ENCODE measurements at regions not wholly inside any gene's neighbourhood (a gene's known extent, or its start where the extent isn't known, plus 50 kb on each side); places are given as distances from the start of the nearest gene placed in this dataset.
"Not testable (repeated sequence)": the region's sequence is repeated elsewhere in the genome, so short reads cannot be mapped to it uniquely, and the experiment has no call there.

DNA sequence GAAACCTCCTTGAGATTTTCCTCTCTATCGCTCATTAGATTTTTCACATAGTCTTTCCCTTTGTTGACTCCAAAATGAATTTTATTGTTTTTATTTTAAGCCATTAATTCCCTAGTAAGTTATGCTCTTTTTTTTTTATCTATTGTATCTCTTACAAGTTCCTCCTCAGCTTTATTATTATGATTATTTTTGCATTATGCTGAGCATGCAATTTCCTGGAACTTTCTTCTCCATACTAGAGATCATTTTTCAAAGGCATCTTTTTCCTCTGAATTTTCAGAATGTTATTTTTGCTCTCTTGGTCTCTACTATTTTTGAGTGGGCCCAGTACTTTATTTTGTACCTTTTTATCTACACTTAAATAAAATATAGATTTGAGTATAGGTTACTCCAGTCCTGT lies 376.6 kb upstream of the SEMA6A start:
- Histone ChIP-seq H3K4me3 (no peak overlapping the region), H3K9me3 (no peaks in the 10 kb centered on the region), H3K27ac (no peak overlapping the region), H3K36me3 (no peaks in the 10 kb centered on the region), H3K27me3 (no peaks in the 10 kb centered on the region), H3K4me1 (no peaks in the 10 kb centered on the region)
- 90 to 100% methylated on average over 1 of the region's 1 CpG for WGBS, 2 donors (ENCODE audit: low coverage in 1 of 2)
- TF ChIP-seq POLR2A (IDR thresholded peaks at IDR 0.05) (no peak), POLR2AphosphoS5 (IDR thresholded peaks at IDR 0.05) (no peak)
- no peak for ATAC-seq

GRCh38 chr5:116947691-116948528 lies 373.3 kb upstream of the SEMA6A start:
- H3K27ac ChIP-seq = no peak overlapping the region
- no peak for ATAC-seq
- no peaks in the 10 kb centered on the region for H3K36me3 ChIP-seq
- 90 to 100% methylated on average over 3 to 11 of the region's 15 CpGs for WGBS, 2 donors (ENCODE audit: low coverage in 1 of 2)
- no peak overlapping the region for H3K4me3 ChIP-seq
- no peaks in the 10 kb centered on the region for H3K9me3 ChIP-seq
- H3K4me1 ChIP-seq = no peaks in the 10 kb centered on the region
- no peaks in the 10 kb centered on the region for H3K27me3 ChIP-seq
- TF ChIP-seq POLR2AphosphoS5 (IDR thresholded peaks at IDR 0.05) (no peak), EP300 (IDR thresholded peaks at IDR 0.05) (no peak), CTCF (IDR thresholded peaks at IDR 0.05) (peak in 3 of 4 experiments; percentile 23 to 75 (median 50)), POLR2A (IDR thresholded peaks at IDR 0.05) (no peak)

DNA sequence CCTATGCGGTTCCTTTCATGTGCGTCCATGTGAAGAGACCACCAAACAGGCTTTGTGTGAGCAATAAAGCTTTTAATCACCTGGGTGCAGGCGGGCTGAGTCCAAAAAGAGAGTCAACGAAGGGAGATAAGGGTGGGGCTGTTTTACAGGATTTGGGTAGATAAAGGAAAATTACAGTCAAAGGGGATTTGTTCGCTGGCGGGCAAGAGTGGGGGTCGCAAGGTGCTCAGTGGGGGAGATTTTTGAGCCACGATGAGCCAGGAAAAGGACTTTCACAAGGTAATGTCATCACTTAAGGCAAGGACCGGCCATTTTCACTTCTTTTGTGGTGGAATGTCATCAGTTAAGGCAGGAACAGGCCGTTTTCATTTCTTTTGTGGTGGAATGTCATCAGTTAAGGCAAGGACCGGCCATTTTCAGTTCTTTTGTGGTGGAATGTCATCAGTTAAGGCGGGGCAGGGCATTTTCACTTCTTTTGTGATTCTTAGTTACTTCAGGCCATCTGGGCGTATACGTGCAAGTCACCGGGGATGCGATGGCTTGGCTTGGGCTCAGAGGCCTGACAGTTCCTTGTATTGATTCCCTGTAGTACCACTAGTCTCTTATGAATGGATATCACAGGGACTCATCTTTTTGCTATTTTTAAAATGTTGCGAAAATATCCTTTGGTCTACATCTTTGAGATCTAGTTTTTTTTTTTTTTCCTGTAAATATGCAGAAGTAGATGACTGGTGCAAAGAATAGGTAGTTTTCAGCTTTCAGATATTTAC lies 371.2 kb upstream of the SEMA6A start:
- H3K9me3 ChIP-seq, H3K27ac ChIP-seq, H3K36me3 ChIP-seq, ATAC-seq, H3K4me1 ChIP-seq, H3K27me3 ChIP-seq, H3K4me3 ChIP-seq: not testable (repeated sequence)
- 91 to 93% methylated on average over 5 to 16 of the region's 17 CpGs for WGBS, 2 donors (ENCODE audit: low coverage in 1 of 2)

DNA sequence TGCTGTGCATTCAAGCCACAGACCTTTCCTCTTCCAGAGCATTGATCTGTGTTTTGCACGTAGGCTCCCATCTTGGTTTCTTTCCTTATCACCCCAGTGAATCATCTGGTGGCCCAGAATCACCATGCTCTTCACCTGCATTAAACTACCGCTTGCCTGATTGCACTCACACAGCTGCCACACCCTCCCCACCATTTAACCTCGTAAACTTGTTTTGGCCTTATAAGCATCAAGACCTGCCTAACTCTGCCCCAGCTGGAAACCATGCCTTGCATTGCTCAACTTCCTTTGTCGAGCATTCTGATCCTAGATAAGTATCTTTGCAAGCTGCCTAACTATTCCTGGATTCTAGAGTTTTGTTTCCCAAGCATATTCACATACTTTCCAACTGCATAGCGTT lies 369.6 kb upstream of the SEMA6A start:
- 71 to 72% methylated on average over 4 of the region's 5 CpGs for WGBS, 2 donors (ENCODE audit: low coverage in 1 of 2)
- H3K36me3 ChIP-seq = no peaks in the 10 kb centered on the region
- H3K27me3 ChIP-seq = no peaks in the 10 kb centered on the region
- TF ChIP-seq POLR2A (IDR thresholded peaks at IDR 0.05) = no peak
- no peak for TF ChIP-seq CTCF (IDR thresholded peaks at IDR 0.05)
- TF ChIP-seq EP300 (IDR thresholded peaks at IDR 0.05) = no peak
- no peak for TF ChIP-seq POLR2AphosphoS5 (IDR thresholded peaks at IDR 0.05)
- H3K27ac ChIP-seq = no peak overlapping the region
- ATAC-seq = no peak
- no peak overlapping the region for H3K4me3 ChIP-seq
- H3K9me3 ChIP-seq = no peaks in the 10 kb centered on the region
- no peaks in the 10 kb centered on the region for H3K4me1 ChIP-seq

DNA sequence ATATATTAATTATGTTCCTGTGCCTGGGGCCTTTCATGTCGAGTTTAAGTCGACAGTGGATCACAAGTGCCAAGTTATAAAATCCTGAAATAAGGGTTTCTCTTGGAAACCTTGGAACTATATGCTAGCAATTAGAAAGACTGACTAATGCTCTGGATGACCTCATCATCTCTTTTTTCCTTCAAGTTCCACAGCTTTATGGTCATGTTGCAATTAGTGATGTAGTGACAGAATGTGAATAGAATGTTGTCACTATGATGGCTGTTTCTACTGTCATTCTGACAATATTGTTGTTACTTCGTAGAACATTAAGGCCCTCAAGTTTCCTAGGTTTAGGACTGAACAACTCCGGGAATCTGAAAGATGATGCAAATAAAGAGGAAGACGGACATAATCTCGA lies 368.0 kb upstream of the SEMA6A start:
- 61 to 69% methylated on average over 6 of the region's 6 CpGs for WGBS, 2 donors (ENCODE audit: low coverage in 1 of 2)

More for the DNA sequence above, 368.0 kb upstream of the SEMA6A start:
- H3K4me3 ChIP-seq = no peak overlapping the region
- H3K27ac ChIP-seq = no peak overlapping the region
- H3K4me1 ChIP-seq = no peaks in the 10 kb centered on the region
- no peaks in the 10 kb centered on the region for H3K9me3 ChIP-seq
- TF ChIP-seq EP300 (IDR thresholded peaks at IDR 0.05) (no peak), POLR2AphosphoS5 (IDR thresholded peaks at IDR 0.05) (no peak), CTCF (IDR thresholded peaks at IDR 0.05) (no peak), POLR2A (IDR thresholded peaks at IDR 0.05) (no peak)
- no peaks in the 10 kb centered on the region for H3K27me3 ChIP-seq
- ATAC-seq = no peak
- no peaks in the 10 kb centered on the region for H3K36me3 ChIP-seq
